H9 (cell line): ENCODE measurements at regions not wholly inside any gene's neighbourhood (a gene's known extent, or its start where the extent isn't known, plus 50 kb on each side); places are given as distances from the start of the nearest gene placed in this dataset.

ENCODE experiments used
- DNase-seq: peaks from one replicate; pipeline ENCODE4 v3.0.0-alpha.2; 2017
- H2AFZ ChIP-seq: one replicate; pipeline ENCODE4 v1.6.1; 2013; ENCODE audit warnings: mild to moderate bottlenecking, low read length, control low read depth, moderate library complexity
- H2AK5ac ChIP-seq: 2 replicates; pipeline ENCODE4 v1.6.1; 2013; ENCODE audit warnings: low read length, control low read depth, mixed read lengths; ENCODE audit not compliant: insufficient read length
- H2BK120ac ChIP-seq: one replicate; pipeline ENCODE4 v1.6.1; 2013; ENCODE audit warnings: low read depth, mild to moderate bottlenecking, low read length, control low read depth, inconsistent platforms; ENCODE audit not compliant: poor library complexity, severe bottlenecking
- H2BK12ac ChIP-seq: 2 replicates; pipeline ENCODE4 v1.6.1; 2013; ENCODE audit warnings: low read length, control low read depth, mixed read lengths, low read depth; ENCODE audit not compliant: insufficient read length
- H2BK15ac ChIP-seq: 2 replicates; pipeline ENCODE4 v1.6.1; 2013; ENCODE audit warnings: low read depth, low read length, control low read depth
- H2BK20ac ChIP-seq: one replicate; pipeline ENCODE4 v1.6.1; 2013; ENCODE audit warnings: low read depth, mild to moderate bottlenecking, low read length, control low read depth, inconsistent platforms; ENCODE audit not compliant: poor library complexity, severe bottlenecking
- H2BK5ac ChIP-seq: 2 replicates; pipeline ENCODE4 v1.6.1; 2013; ENCODE audit warnings: low read length, control low read depth, mixed read lengths; ENCODE audit not compliant: insufficient read length
- H3K14ac ChIP-seq: 2 replicates; pipeline ENCODE4 v1.6.1; 2013; ENCODE audit warnings: low read length, control low read depth; ENCODE audit not compliant: insufficient read depth
- H3K18ac ChIP-seq: 2 replicates; pipeline ENCODE4 v1.6.1; 2013; ENCODE audit warnings: low read depth, mild to moderate bottlenecking, mixed read lengths, low read length, control low read depth; ENCODE audit not compliant: insufficient read length
- H3K23ac ChIP-seq: 2 replicates; pipeline ENCODE4 v1.6.1; 2013; ENCODE audit warnings: low read length, control low read depth, mixed read lengths, low read depth; ENCODE audit not compliant: insufficient read length
- H3K23me2 ChIP-seq: 2 replicates; pipeline ENCODE4 v1.6.1; 2013; ENCODE audit warnings: low read depth, mild to moderate bottlenecking, mixed read lengths, low read length, control low read depth; ENCODE audit not compliant: insufficient read length, poor library complexity, severe bottlenecking
- H3K27ac ChIP-seq: 2 replicates; pipeline ENCODE4 v1.5.1; 2013; ENCODE audit warnings: low read length, control low read depth, mixed read lengths, low read depth; ENCODE audit not compliant: insufficient read length
- H3K27me3 ChIP-seq: 2 replicates; pipeline ENCODE4 v1.6.1; 2013; ENCODE audit warnings: low read length, control low read depth, inconsistent platforms; ENCODE audit not compliant: insufficient read depth
- H3K4ac ChIP-seq: 2 replicates; pipeline ENCODE4 v1.6.1; 2013; ENCODE audit warnings: low read depth, mild to moderate bottlenecking, control low read depth, inconsistent platforms, low read length, moderate library complexity
- H3K4me1 ChIP-seq: 2 replicates; pipeline ENCODE4 v1.6.1; 2013; ENCODE audit warnings: low read length, control low read depth, inconsistent platforms; ENCODE audit not compliant: insufficient read depth
- H3K4me2 ChIP-seq: 2 replicates; pipeline ENCODE4 v1.6.1; 2013; ENCODE audit warnings: low read length, control low read depth, mixed read lengths; ENCODE audit not compliant: insufficient read length, insufficient read depth
- H3K56ac ChIP-seq: 2 replicates; pipeline ENCODE4 v1.6.1; 2013; ENCODE audit warnings: low read depth, mild to moderate bottlenecking, mixed read lengths, low read length, control low read depth; ENCODE audit not compliant: insufficient read length
- H3K79me1 ChIP-seq: 2 replicates; pipeline ENCODE4 v1.6.1; 2013; ENCODE audit warnings: low read depth, mild to moderate bottlenecking, moderate library complexity, low read length, control low read depth, inconsistent platforms; ENCODE audit not compliant: insufficient read depth, poor library complexity, severe bottlenecking
- H3K79me2 ChIP-seq: 2 replicates; pipeline ENCODE4 v1.6.1; 2013; ENCODE audit warnings: low read length, control low read depth, inconsistent platforms; ENCODE audit not compliant: insufficient read depth
- H3K9ac ChIP-seq: 2 replicates; pipeline ENCODE4 v1.6.1; 2013; ENCODE audit warnings: low read length, control low read depth, mixed read lengths; ENCODE audit not compliant: insufficient read length; ENCODE audit errors: extremely low read depth
- H3K9me3 ChIP-seq: one replicate; pipeline ENCODE4 v1.6.1; 2013; ENCODE audit warnings: low read depth, low read length, inconsistent platforms; ENCODE audit not compliant: control insufficient read depth
- H3T11ph ChIP-seq: one replicate; pipeline ENCODE4 v1.6.1; 2013; ENCODE audit warnings: mild to moderate bottlenecking, low read length, control low read depth, inconsistent platforms
- H4K20me1 ChIP-seq: one replicate; pipeline ENCODE4 v1.6.1; 2013; ENCODE audit not compliant: control insufficient read depth, insufficient read length, insufficient read depth
- H4K5ac ChIP-seq: 2 replicates; pipeline ENCODE4 v1.6.1; 2013; ENCODE audit warnings: low read depth, mild to moderate bottlenecking, mixed read lengths, low read length, control low read depth; ENCODE audit not compliant: insufficient read length
- H4K8ac ChIP-seq: replicated peaks from 2 replicates; pipeline ENCODE4 v1.6.1; 2013; ENCODE audit warnings: low read length, control low read depth, mixed read lengths, low read depth; ENCODE audit not compliant: insufficient read length
- H4K91ac ChIP-seq: 2 replicates; pipeline ENCODE4 v1.6.1; 2013; ENCODE audit warnings: low read depth, mild to moderate bottlenecking, moderate library complexity, mixed read lengths, low read length, control low read depth; ENCODE audit not compliant: insufficient read length
- H3K27ac Mint-ChIP-seq, 3 experiments: 2 replicates in 2 of 3; 3 replicates in 1 of 3; pipeline ENCODE4 v1.8.0; 2020 to 2021; ENCODE audit warnings: mixed read lengths in 3 of 3, mild to moderate bottlenecking in 1 of 3, moderate library complexity in 1 of 3
- H3K27me3 Mint-ChIP-seq: 2 replicates; pipeline ENCODE4 v1.8.0; 2021; ENCODE audit warnings: low read depth, mild to moderate bottlenecking, moderate library complexity, mixed read lengths
- H3K36me3 Mint-ChIP-seq, 3 experiments: 2 replicates in 2 of 3; 3 replicates in 1 of 3; pipeline ENCODE4 v1.8.0; 2020 to 2021; ENCODE audit warnings: low read depth in 3 of 3, mixed read lengths in 3 of 3; ENCODE audit not compliant: insufficient read depth in 1 of 3
- H3K4me1 Mint-ChIP-seq, 2 experiments: 2 replicates each; pipeline ENCODE4 v1.8.0; 2020; ENCODE audit warnings: mixed read lengths in 2 of 2
- H3K4me3 Mint-ChIP-seq, 2 experiments: 2 replicates in 1 of 2; 3 replicates in 1 of 2; pipeline ENCODE4 v1.8.0; 2020 to 2021; ENCODE audit warnings: mild to moderate bottlenecking in 2 of 2, mixed read lengths in 2 of 2, moderate library complexity in 1 of 2
- H3K9me3 Mint-ChIP-seq, 2 experiments: 2 replicates in 1 of 2; 3 replicates in 1 of 2; pipeline ENCODE4 v1.8.0; 2020; ENCODE audit warnings: mild to moderate bottlenecking in 2 of 2, mixed read lengths in 2 of 2, moderate library complexity in 1 of 2
- WGBS: extraction: QIAGEN DNeasy Blood & Tissue Kit; methylation state at CpG from one replicate; pipeline ENCODE4 v1.1.7; 2013; ENCODE audit warnings: missing lambda C conversion rate, low lambda C conversion rate, mixed read lengths; ENCODE audit not compliant: insufficient read length; ENCODE audit errors: extremely low coverage; 5-methylcytosine and 5-hydroxymethylcytosine counted together
- TF ChIP-seq, protein P1 (sequence below): fragments of 200-600 bp; sonication (generic); conservative IDR thresholded peaks from 3 replicates; pipeline ENCODE4 v1.8.0; 2021; ENCODE audit warnings: antibody characterized with exemption, mild to moderate bottlenecking

DNA sequence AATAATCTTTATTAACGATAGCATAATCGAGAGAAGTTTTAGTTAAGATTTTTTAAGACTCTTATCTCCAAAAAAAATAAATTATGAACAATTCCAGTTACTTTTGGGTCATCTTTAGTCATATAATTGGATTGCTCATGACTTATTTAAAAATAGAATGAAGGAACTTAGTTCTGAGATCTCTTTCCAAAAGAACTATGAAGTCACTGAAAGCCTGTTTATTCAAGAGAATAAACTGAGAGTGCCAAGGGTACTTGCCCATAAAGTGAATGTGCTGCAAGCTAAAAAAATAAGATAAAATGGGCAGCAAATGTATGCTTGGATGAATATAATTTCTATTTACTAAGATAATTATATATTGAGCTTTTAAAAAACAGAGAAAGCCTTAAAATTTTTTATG, 176.5 kb upstream of the PLSCR5 start:
- no peaks in the 10 kb centered on the region for H3K9me3 Mint-ChIP-seq
- H4K91ac ChIP-seq, result no peak overlapping the region
- no peaks in the 10 kb centered on the region for H3K27me3 ChIP-seq
- no peaks in the 10 kb centered on the region for H3K9me3 ChIP-seq
- 0 out of 2 replicates have a peak, but pooled peaks cover 2% of the 10 kb centered on the region for H3K4me1 ChIP-seq
- H2BK20ac ChIP-seq, result no peak overlapping the region
- H2BK5ac ChIP-seq, result no peak overlapping the region
- H3K27ac ChIP-seq, result no peak overlapping the region
- H3K9ac ChIP-seq, result no peak overlapping the region
- no peak overlapping the region for H3T11ph ChIP-seq
- no peaks in the 10 kb centered on the region for H3K79me1 ChIP-seq
- no peaks in the 10 kb centered on the region for H3K79me2 ChIP-seq
- no peak overlapping the region for H2BK12ac ChIP-seq
- no peak for DNase-seq
- no peak overlapping the region for H3K56ac ChIP-seq
- H3K4me1 Mint-ChIP-seq, result peaks cover 31 to 32% of the 10 kb centered on the region in 2 experiments
- peaks cover 54% of the 10 kb centered on the region for H3K27me3 Mint-ChIP-seq
- no peak overlapping the region for H3K4me3 Mint-ChIP-seq
- no peak overlapping the region for H3K27ac Mint-ChIP-seq
- no peak overlapping the region for H2BK15ac ChIP-seq
- no peak overlapping the region for H2AFZ ChIP-seq
- H4K20me1 ChIP-seq, result no peaks in the 10 kb centered on the region
- H2AK5ac ChIP-seq, result no peak overlapping the region
- no CpG with 5 or more reads among the region's 2 CpGs for WGBS
- no peaks in the 10 kb centered on the region for H3K36me3 Mint-ChIP-seq
- H3K23me2 ChIP-seq, result no peaks in the 10 kb centered on the region
- no peak overlapping the region for H4K5ac ChIP-seq
- no peak overlapping the region for H3K18ac ChIP-seq
- no peak overlapping the region for H3K14ac ChIP-seq
- H2BK120ac ChIP-seq, result no peak overlapping the region
- H3K4me2 ChIP-seq, result no peak overlapping the region
- no peak overlapping the region for H3K23ac ChIP-seq
- H4K8ac ChIP-seq, result no peak overlapping the region
- TF ChIP-seq, protein P1, sequence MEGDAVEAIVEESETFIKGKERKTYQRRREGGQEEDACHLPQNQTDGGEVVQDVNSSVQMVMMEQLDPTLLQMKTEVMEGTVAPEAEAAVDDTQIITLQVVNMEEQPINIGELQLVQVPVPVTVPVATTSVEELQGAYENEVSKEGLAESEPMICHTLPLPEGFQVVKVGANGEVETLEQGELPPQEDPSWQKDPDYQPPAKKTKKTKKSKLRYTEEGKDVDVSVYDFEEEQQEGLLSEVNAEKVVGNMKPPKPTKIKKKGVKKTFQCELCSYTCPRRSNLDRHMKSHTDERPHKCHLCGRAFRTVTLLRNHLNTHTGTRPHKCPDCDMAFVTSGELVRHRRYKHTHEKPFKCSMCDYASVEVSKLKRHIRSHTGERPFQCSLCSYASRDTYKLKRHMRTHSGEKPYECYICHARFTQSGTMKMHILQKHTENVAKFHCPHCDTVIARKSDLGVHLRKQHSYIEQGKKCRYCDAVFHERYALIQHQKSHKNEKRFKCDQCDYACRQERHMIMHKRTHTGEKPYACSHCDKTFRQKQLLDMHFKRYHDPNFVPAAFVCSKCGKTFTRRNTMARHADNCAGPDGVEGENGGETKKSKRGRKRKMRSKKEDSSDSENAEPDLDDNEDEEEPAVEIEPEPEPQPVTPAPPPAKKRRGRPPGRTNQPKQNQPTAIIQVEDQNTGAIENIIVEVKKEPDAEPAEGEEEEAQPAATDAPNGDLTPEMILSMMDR, result no peak
- no peak overlapping the region for H3K4ac ChIP-seq
